ACHN (cell line): ENCODE measurements at regions not wholly inside any gene's neighbourhood (a gene's known extent, or its start where the extent isn't known, plus 50 kb on each side); places are given as distances from the start of the nearest gene placed in this dataset.

Experiments
- DNase-seq: peaks from one replicate; pipeline ENCODE4 v3.0.0-alpha.2; 2015
- in situ Hi-C: cut with HindIII; loops from 2 replicates; pipeline ENCODE4 v1.10.0; 2017; ENCODE audit warnings: low sequenced_read_pairs, low pct_ligation_motif_present, low pct_unique_long_range_greater_than_20kb

DNA sequence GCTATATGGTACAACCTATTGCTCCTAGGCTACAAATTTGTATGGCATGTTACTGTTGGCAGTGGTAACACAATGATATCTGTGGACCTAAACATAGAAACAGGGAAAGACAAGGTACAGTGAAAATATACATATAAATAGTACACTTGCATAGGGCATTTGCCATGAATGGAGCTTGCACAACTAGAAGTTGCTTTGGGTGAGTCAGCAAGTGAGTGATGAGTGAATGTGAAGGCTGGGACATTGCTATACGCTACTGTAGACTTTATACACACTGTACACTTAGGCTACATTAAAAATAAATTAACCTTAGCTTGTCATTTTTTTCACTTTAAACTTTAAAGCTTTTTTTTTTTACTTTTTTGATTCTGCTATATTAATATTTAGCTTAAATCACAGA, 500.0 kb upstream of the SETBP1 start:
- no peak for DNase-seq

DNA sequence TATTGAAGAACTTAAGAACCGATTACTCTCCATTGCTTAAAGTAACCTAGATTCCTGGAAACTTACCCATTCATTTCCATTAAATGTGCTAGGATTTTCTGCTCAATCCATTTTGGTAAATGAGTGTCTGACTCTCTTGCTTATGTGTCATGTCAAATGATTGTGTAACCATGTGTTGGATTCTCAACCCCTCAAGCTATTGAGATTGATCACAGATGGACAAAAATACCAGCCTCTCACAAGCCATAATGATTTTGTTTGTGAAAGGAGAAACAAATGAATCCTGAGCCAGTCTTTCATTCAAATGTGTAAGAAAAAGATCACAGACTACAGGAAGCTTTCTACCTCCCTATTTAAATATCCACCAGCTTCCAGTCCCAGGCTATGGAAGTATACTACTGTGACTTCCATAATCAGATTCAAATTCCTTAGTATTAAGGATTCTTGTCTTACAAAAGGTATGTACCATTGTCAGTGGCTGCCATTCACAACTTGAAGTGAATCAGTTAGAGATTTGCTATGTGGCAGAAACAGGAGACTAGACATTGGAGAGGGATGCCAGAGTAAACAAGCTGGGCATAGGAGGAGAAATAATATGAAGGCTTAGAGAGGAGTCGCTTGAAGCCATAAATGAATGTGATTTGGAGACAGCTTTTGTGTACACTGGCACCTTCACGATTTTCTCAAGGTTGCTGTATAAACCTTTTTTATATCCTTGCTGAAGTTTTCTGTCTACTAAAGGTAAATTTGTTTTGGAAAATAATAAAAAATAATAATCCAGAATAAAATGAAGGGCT, 498.5 kb upstream of the SETBP1 start:
- DNase-seq: no peak

More for the DNA sequence above, 500.0 kb upstream of the SETBP1 start:
- in situ Hi-C loops: no loop called here

DNA sequence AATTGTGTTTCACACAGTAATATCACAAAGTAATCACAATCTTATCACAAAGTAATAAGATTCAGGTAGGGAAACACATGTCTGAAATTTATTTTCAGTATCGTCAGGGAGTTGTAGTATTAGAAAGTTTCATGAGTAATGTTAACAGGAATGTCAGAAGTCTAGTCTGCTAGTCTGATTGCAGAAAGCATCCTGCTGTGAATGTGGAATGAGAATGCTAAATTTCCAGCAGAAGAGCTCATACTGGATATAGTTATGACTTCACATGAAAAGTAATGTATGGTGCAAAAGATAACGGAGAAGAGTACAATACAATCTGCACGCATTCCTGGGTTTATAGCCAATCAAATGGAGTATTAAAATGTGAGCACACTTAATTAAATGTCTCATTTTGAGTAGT, 494.7 kb upstream of the SETBP1 start:
- no peak for DNase-seq
- in situ Hi-C loops: no loop called here

More for the DNA sequence above, 498.5 kb upstream of the SETBP1 start:
- in situ Hi-C loops: no loop called here

DNA sequence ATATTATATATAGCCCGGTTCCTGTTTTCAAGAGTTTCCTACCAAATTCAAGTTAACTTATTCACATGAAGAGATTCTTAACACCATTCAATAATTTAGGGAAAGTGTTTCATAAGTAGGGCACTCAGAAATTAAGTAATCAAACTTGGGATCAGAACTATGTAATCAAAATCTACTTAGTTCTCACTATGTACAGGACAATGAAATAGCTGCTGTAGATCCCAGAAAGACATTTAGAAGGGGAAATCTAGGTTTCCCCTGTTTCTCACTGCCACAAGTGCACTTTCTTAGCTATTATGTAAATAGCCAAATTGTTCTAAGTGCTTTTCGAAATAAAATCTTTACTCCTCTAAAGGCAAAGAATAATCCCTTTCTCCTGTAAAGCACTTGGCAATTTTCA, 493.6 kb upstream of the SETBP1 start:
- no peak for DNase-seq
- in situ Hi-C loops: no loop called here

DNA sequence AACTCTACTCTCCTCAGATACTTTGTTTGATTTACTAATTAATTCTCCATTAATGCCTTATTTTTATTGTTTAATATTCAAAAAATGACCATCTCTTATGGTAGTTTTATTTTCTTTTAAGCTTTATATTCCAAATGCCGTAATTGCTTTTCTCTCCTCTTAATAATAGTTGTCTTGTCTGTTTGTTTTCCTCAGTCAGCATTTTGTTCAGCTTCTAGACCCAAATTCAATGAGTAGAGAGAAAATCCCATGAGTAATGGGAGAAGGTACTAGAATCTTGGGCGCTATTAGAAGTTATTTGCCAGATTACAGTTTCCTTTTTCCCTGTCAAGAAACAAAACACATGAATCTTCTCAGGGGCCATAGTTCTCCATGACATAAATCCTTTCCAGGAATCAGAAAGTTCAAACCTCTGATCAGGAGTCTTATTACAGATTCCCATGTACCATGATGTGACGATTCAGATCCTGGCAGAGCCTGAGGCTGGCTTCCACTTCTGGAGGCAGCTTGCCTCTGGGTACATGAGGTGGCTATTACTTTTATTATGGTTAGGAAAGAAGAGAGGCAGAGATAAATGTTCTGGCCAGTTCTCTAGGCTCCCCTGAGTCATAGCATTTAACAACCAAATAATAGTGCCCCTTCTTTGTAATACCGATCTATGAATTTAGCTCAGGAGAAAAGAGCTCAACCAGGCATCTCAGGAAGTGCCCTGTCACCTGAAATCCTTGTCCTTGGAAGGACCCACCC, 485.1 kb upstream of the SETBP1 start:
- no peak for DNase-seq
- in situ Hi-C loops: no loop called here

DNA sequence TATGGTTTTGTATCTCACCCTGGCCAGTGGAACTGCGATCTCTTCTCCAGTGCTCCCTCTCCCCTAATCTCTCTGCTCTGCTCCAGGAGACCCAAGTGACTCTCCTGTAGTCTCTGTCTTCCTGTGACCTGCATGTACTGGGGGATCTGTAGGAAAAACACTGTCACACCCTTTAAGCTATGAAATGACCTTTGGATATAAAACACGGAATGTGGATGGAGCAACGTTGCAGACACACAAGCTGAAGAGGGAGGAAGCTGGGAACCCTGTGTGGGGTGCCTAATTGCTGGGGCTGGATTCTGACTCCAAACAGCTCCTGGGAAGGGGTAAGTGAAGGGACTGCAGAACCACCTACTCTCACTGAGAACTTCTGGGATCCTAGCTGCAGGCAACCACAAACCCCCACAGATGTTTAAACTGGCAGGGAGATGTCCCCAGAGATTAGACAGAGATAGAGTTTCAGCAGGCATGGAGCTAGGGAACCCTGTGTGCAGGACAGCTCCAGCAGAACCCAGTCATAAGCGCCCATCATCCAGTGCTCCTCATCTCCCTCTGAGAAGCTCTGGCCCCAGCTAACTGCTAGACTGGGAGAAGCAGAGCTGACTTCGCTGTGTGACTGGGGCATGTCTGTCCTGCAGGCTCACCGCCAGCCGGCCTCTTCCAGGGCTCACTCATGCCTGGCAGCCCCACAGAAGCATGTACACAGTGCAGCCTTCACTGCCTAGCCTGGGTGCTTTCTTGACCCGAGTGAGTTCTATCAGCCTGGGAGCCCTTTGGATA, 482.7 kb upstream of the SETBP1 start:
- no peak for DNase-seq
- in situ Hi-C loops: no loop called here

DNA sequence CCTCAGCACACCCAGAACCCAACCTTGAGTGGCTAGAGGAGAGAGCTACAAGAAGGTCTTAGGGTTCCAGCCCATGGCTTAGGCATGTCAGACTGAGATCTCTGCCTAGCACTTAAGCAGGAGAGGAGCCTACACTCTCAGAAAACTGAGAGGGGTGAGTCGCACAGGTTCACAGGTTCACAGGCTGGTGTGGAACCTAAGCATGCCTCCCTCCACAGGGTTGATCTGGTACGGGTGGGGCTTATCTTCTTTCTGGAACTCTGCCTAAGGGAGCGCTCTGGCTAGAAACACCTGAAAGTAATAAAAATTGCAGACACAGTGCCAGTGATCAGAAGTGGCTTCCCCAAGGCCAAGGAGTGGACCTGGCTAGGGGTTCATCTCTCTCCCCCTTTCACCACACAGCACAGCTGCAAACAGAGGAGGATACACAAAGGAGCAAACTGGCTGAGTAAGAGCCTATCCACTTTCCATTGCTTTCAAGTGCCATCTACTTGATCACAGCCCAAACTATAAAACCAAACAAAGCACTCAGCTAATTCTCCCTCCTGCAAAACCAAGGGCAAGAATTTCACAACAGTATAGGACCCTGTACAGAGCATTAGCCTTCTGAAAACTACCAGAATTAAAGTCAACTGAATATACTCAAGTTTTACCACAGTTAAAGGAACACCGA, 481.9 kb upstream of the SETBP1 start:
- in situ Hi-C loops: no loop called here
- no peak for DNase-seq

DNA sequence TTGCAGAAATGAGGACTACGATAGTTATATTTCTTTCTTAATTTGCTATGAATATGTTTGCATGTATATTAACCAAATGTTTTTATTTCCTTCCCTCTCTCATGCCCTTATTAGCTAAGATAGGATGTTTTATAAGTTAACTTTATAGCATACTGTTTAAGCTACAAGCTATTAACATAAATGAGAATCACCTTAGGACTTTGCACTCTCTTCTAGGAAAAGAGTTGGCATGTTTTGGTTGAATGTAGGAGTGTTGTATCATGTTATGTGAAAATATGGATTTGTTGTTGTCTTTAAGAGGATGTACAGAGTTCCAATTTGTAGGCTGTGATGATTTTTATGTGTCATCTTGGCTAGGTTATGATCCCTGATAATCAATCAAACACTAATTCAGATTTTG, 467.4 kb upstream of the SETBP1 start:
- in situ Hi-C loops: no loop called here
- no peak for DNase-seq

DNA sequence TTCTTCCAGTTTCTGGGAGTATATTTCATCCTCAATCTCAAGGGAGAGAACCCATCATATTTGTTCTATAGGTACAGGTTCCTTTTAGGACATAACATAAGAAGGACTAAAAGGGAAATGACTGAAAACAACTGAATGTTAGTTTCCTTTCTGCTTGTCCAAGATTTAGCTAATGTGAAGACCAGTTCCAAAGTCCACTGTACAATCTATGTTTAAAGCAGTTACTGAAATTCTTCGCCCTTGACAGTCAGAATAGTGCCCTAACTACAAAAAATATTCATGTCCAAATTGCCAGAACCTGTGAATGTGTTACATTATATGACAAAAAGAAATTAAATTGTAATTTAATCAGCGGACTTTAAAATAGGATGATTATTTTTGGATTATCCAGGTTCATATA, 466.3 kb upstream of the SETBP1 start:
- no peak for DNase-seq
- in situ Hi-C loops: no loop called here

DNA sequence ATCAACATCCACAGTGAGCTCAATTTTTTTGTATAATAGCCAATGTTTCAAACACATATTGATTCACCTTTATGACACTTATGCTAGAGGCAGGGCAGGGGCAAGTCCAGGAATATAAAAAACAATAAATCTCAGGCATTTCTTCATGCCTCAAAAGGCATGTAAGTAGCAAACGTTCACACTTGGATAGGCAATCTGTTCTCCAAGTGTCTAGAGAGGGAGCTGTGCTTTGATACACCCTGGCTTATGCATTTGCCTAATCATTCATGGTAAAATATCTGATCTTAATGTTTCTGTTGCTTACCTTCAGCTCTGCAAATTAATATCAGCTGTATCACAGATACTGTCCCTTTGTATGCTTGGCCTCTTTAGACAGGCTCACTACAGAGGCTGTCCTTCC, 464.5 kb upstream of the SETBP1 start:
- in situ Hi-C loops: no loop called here
- DNase-seq: no peak

DNA sequence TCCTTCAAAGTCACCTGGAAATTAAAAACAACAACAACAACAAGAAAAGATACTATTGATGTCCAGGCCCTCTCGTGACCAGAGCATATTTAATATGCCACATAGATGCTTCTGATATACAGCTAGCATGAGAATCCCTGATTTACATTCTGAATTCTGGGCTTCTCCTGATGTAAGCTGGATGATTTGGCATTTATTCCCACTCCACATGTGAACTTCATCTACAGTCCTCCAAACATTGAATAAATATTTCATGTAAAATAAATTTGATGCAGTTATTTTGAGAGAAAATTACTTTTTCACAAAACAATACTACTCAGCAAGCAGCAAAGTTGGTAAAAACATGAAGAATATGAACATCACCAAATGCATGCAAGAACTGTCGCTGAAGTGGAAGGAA, 453.2 kb upstream of the SETBP1 start:
- in situ Hi-C loops: no loop called here
- DNase-seq: no peak

DNA sequence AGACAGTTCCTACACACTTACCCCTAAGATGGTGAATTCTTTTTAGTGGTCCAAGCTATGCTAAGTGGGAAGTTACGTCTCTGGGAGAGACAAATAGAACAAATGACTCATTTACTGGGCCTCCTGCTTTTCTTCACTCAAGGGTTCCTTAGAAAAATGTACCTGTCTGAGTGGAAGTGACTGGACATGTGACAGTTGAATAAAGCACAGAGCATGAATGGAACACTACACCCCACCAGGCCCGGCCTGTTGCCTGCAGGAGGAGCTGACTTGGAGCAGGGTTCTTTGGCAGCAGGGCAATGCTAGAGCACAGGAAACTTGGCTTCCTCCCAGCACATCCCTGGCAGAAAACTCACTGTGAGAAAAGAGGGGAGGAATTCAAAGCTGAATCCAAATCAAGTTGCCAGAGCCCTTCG, 451.0 kb upstream of the SETBP1 start:
- in situ Hi-C loops: no loop called here
- DNase-seq: no peak

DNA sequence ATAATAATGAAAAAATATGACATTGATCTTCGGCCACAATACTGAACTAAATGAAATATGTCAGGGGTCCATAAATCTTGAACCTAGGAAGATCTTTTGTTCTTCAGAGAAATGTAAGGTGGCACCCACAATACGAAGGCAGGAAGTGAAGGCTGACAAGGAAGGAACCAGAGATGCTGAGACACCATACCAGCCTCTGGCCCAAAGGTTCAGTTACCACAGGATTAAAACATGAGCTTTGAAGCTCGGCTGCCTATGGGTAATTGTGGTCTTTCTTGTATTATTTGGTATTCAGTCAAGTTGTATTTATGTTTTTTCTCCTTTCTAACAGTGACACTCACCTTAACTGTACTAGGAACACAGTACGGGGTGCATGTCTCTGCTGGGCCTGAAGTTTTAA, 448.8 kb upstream of the SETBP1 start:
- DNase-seq: no peak
- in situ Hi-C loops: no loop called here

DNA sequence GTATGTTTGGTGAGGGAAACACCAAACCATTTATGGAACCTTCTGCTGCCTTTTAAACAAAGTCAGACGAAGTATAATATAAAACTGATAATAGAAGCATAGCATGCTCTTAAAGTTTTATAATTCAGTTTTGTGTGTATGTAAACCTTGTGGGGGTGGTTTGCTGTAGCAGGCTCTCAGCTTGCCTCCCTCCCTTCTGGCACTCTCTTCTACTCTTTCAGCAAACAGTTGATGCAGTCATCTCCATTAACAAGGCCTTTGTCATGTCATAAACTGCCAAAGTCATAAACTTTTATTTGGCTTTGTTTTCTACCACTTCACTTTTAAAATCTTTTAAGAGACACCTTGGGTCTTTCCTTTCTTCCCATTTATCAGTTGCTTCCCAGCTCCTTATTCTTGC, 448.2 kb upstream of the SETBP1 start:
- in situ Hi-C loops: no loop called here
- no peak for DNase-seq

DNA sequence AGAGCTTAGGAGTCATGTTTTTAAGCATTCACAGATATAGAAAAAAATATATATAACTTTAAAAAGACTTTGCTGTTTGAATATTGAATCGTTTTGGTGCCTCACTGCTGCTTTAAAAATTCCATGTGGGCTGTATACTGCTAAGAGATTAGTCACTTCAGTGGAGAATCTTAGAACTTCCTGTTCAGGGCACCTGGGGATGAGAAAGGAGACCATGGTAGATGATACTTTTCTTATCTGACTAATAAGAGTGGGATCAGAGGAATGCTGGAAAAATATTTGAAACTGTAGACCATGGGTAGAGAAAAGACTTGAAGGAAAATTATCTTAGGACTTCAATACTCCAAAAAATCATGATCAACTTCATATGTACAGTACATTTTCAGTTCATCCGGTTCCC, 442.2 kb upstream of the SETBP1 start:
- in situ Hi-C loops: no loop called here
- no peak for DNase-seq

DNA sequence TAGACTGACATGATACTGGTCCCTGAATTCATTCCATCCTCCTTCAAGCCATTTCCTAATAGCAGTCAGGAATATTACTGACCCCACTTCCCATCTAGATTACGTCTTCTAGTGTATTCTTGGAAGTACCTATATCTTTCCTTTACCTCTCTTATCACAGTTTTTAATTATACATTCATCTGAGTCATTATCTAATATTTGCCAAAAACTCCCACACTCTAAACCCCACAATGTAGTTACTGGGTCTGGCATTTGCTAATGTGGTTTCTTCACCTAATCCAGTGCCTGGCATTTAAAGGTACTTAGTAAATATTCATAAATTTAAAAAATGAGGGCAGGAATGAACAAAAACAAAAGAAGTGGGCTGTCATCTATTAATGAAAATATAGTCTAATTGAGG, 441.8 kb upstream of the SETBP1 start:
- in situ Hi-C loops: no loop called here
- no peak for DNase-seq

DNA sequence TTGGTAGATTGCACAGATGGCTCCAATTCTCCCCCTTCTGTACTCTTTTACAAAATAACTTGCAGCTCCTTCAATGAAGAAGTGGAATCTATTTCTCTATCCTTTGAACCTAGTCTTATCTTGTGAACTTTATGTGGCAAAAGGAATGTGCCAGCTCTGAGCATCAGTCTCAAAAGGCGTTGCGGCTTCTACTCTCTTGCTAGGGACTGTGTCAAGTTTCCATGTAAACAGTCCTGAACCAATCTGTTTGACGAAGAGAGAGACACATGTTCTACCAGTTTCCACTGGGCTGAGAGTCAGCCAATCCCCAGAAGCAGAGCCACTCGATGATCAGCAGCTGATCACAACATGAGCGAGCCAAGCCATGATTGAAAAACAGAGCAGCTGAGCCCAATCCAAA, 439.7 kb upstream of the SETBP1 start:
- no peak for DNase-seq
- in situ Hi-C loops: no loop called here

DNA sequence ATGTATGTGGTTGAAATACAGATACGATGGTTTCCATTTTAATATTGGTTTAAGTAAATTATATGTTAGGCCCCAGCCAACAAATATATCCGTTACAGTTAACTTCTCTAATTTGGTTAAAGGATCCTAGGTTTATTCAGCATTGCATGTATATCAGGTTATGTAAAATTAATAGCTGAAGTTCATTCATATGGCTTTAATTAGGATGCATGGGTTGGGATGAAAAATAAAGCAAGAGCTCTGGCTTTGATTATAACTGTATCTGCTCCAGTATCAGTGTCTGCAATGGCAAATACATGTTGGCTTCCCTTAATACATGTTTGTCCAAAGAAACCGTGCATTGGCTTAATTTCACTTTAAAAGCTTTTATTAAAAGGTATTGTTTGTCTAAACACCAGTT, 435.7 kb upstream of the SETBP1 start:
- DNase-seq: no peak
- in situ Hi-C loops: no loop called here

DNA sequence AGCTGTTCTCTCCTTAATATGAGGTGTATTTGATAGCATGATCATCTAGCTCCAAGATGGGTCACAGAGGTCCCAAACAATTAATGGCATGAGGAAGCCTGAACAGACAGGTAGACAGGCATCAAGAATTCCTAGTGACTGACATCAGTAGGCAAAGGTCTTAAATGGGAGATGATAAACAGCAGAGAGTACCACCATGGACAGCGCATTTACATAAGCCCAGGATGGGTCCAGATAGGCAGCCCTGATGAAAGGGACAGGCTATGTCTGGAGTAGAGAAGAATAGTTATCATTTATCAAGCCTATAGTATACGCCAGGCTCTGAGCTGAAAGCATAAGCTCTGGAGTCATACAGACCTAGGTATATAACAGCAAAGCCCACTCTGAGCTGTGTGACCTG, 434.7 kb upstream of the SETBP1 start:
- in situ Hi-C loops: no loop called here
- DNase-seq: no peak
